ENCODE measurements at regions not wholly inside any gene's neighbourhood (a gene's known extent, or its start where the extent isn't known, plus 50 kb on each side); places are given as distances from the start of the nearest gene placed in this dataset.

- TF ChIP-seq, protein P1, sequence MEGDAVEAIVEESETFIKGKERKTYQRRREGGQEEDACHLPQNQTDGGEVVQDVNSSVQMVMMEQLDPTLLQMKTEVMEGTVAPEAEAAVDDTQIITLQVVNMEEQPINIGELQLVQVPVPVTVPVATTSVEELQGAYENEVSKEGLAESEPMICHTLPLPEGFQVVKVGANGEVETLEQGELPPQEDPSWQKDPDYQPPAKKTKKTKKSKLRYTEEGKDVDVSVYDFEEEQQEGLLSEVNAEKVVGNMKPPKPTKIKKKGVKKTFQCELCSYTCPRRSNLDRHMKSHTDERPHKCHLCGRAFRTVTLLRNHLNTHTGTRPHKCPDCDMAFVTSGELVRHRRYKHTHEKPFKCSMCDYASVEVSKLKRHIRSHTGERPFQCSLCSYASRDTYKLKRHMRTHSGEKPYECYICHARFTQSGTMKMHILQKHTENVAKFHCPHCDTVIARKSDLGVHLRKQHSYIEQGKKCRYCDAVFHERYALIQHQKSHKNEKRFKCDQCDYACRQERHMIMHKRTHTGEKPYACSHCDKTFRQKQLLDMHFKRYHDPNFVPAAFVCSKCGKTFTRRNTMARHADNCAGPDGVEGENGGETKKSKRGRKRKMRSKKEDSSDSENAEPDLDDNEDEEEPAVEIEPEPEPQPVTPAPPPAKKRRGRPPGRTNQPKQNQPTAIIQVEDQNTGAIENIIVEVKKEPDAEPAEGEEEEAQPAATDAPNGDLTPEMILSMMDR (IDR thresholded peaks at IDR 0.05 in 2 of 3, conservative IDR thresholded peaks at IDR 0.05 in 1 of 3; ENCODE audit: borderline replicate concordance in 1 of 3, insufficient read depth in 1 of 3, low read depth in 2 of 3, low read length in 2 of 3): no peak
- TF ChIP-seq POLR2AphosphoS5 (IDR thresholded peaks at IDR 0.05; ENCODE audit: low read depth, low read length) (no peak), POLR2A (IDR thresholded peaks at IDR 0.05; ENCODE audit: borderline replicate concordance, extremely low read depth, insufficient read depth, insufficient read length) (no peak), JUND (IDR thresholded peaks at IDR 0.05) (no peak), FOSL1 (IDR thresholded peaks at IDR 0.05; ENCODE audit: low read depth) (no peak), RAD21 (IDR thresholded peaks at IDR 0.05; ENCODE audit: low read depth) (no peak), REST (IDR thresholded peaks at IDR 0.05; ENCODE audit: low read depth) (no peak), EZH2phosphoT487 (IDR thresholded peaks at IDR 0.05; ENCODE audit: borderline replicate concordance) (no peak), EZH2 (IDR thresholded peaks at IDR 0.05) (no peak), ELF1 (IDR thresholded peaks at IDR 0.05; ENCODE audit: borderline replicate concordance, low read depth) (no peak), SIN3A (IDR thresholded peaks at IDR 0.05; ENCODE audit: low read depth) (no peak), ZNF274 (IDR thresholded peaks at IDR 0.05; ENCODE audit: low read depth, low read length) (no peak)
- TF ChIP-seq, protein P2, sequence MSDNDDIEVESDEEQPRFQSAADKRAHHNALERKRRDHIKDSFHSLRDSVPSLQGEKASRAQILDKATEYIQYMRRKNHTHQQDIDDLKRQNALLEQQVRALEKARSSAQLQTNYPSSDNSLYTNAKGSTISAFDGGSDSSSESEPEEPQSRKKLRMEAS (IDR thresholded peaks at IDR 0.05): no peak
- TF ChIP-seq, protein P3, sequence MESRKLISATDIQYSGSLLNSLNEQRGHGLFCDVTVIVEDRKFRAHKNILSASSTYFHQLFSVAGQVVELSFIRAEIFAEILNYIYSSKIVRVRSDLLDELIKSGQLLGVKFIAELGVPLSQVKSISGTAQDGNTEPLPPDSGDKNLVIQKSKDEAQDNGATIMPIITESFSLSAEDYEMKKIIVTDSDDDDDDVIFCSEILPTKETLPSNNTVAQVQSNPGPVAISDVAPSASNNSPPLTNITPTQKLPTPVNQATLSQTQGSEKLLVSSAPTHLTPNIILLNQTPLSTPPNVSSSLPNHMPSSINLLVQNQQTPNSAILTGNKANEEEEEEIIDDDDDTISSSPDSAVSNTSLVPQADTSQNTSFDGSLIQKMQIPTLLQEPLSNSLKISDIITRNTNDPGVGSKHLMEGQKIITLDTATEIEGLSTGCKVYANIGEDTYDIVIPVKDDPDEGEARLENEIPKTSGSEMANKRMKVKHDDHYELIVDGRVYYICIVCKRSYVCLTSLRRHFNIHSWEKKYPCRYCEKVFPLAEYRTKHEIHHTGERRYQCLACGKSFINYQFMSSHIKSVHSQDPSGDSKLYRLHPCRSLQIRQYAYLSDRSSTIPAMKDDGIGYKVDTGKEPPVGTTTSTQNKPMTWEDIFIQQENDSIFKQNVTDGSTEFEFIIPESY (IDR thresholded peaks at IDR 0.05; ENCODE audit: extremely low read depth, insufficient replicate concordance, low read length): no peak
Observed at GRCh38 chr2:76270096-76270710, 559.5 kb upstream of the GCFC2 start.
